Mammary epithelial cell (primary cell): ENCODE measurements at regions not wholly inside any gene's neighbourhood (a gene's known extent, or its start where the extent isn't known, plus 50 kb on each side); places are given as distances from the start of the nearest gene placed in this dataset.

Experiments used
- CTCF ChIP-seq, 2 donors: IDR thresholded peaks in 1 of 2; conservative IDR thresholded peaks in 1 of 2; 2 replicates each; pipeline ENCODE4 v1.5.1; 2011 to 2012; ENCODE audit warnings: inconsistent platforms in 2 of 2, low read length in 2 of 2, mild to moderate bottlenecking in 2 of 2, control low read depth in 1 of 2, low read depth in 1 of 2; ENCODE audit not compliant: insufficient read depth in 1 of 2; ENCODE audit errors: extremely low read depth in 1 of 2
- EZH2 ChIP-seq: IDR thresholded peaks from 2 replicates; pipeline ENCODE4 v1.6.1; 2012; ENCODE audit warnings: low read length, inconsistent platforms, borderline replicate concordance

- TF ChIP-seq CTCF (conservative IDR thresholded peaks at IDR 0.05 in 1 of 2, IDR thresholded peaks at IDR 0.05 in 1 of 2; ENCODE audit: extremely low read depth in 1 of 2, insufficient read depth in 1 of 2, low read depth in 1 of 2, low read length in 2 of 2) (no peak), EZH2 (no peak)
Observed at GRCh38 chr1:219074084-219074728, 99.5 kb upstream of the LYPLAL1 start.
